HPDE6-E6E7 (cell line): ENCODE measurements at regions not wholly inside any gene's neighbourhood (a gene's known extent, or its start where the extent isn't known, plus 50 kb on each side); places are given as distances from the start of the nearest gene placed in this dataset.
A peak's percentile ranks its signal among the peaks of the same experiment; 100 is the strongest.

Experiments used
- DNase-seq: peaks from one replicate; pipeline ENCODE4 v3.0.0; 2011; ENCODE audit warnings: missing footprints; ENCODE audit errors: extremely low spot score

DNA sequence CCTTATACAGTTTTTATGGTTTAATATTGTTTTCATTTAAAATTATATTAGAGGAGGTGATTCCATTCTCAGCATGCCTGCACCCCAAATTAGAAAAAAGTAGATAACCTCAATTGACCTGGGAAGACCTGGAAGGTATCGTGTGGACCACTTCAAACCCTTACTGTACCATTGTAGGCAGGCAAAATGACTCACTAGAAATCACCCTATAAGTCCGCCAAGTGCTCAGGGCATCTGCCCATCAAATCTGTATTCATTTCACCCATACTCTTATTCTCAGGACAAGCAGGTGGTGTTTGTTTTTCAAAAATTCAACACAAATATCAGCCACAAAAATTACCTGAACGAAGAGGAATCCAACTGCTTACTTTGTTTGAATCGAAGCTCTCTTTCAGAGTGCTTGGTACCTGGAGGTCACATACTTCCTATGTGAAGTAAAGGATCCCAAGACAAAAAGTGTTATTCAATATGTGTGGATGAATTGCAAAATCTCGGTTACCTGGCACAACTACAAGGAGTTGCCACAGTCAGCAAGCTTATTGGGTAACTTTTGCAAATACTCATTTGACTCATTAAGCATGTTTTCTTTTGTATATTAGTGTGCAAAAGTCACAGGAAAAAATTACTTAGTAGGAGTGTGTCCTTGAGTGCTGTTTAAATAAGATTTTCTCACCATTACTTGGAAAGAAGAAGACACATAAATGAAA is 216.2 kb downstream of the ENC1 start:
- DNase-seq: peak; percentile 40

DNA sequence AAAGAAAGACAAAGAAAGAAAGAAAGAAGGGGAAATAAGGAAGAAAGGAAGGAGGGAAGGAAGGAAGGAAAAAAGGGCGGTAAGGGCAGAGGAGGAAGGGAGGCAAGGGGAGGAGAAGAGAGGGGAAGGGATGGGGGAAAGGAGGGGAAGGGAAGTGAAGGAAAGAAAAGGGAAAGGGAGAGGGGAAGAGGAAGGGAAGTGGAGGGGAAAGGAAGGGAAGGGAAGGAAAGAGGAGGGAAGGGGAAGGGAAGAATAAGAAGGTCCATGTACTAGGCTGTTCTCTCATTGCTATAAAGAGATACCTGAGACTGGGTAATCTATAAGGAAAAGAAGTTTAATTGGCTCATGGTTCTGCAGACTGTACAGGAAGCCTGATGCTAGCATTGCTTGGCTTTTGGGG is 217.1 kb downstream of the ENC1 start:
- DNase-seq: no peak

DNA sequence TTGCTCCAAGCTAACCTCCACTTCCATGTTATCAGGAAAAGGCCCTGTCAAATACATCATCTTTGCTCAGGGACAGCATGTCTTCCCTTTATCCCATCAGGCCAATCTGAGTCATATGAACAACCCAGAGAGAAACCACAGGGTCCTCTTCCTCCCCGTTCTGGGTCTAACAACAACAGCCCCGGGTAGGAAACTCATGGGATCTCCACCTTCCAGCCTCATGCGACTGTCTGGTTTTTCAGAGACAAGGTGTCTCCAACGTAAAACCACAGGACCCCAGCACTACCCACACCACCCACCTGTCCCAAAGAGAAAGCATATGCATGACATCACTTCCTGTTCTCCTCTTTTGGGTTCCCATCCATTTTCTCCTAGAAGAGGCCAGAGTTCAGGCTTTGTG is 217.9 kb downstream of the ENC1 start:
- no peak for DNase-seq

DNA sequence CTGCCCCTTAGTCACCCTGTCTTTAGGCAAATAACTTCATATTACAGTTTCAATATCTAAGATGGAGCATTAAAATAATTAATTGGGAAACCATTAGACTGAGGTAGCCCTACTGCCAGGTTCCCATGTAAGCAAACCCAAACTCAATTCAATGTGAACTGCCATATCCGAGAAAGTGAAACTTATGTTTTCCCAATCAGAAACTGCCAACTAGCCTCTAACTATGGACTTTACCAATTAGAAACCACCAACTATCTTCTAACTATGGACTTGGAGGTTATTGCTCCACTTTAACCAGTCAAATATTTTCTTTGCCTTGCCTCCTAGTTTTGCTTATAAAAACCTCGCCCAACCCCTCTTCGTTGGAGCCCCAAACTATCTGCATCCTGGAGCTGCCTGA is 218.5 kb downstream of the ENC1 start:
- DNase-seq: no peak

DNA sequence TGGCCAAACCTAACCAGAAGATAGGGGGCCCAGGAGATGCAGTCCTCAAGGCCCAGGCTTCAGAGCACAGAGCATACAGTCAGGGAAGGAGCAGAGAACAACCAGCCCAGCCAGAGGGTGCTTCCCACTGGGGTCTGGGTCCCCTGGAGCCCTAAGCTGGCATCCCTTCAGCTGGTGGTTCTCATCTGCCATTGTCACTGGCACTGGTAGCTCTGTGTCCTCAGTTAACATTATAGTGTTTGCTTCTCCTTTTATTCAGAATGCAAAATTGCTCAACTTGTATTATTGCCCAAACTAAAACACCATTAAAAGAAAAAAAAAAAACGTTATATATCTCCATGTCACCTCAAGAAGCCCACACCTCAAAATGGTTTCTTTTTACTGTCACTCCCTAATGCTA is 219.2 kb downstream of the ENC1 start:
- DNase-seq: no peak

DNA sequence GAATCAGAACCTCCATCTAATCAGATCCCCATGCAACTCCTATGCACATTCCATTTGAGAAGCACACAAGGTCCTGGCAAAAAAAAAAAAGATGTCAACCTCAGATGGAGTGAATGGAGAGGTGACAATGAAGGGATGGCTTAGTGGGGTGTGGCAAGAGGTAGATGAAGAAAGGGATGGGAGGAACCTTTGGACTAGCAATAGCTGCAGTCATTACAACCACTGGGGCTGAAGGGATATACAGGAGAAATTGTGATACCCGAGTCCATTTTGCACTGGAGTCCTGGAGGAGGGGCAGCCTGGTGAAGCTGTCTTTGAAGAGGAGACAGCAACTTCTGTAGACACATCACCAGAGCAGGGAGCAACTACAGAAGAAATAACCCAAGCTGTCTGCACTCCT is 219.6 kb downstream of the ENC1 start:
- no peak for DNase-seq

DNA sequence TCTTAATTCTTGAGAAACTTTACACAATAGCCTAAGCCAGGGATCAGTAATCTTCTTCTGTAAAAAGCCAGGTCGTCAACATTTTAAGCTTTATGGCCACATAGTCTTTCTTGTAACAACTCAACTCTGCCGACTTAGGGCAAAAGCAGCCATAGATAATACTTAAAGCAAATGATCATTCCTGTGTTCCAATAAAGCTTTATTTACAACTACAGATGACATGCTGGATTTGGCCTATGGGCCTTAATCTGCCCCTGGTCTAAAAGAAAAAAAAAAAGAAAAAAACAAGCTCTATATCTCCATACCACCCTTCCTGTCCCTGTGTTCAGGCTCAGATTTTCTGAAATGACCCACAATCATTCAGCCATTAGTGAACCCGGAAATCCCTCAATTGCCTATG is 220.3 kb downstream of the ENC1 start:
- no peak for DNase-seq

DNA sequence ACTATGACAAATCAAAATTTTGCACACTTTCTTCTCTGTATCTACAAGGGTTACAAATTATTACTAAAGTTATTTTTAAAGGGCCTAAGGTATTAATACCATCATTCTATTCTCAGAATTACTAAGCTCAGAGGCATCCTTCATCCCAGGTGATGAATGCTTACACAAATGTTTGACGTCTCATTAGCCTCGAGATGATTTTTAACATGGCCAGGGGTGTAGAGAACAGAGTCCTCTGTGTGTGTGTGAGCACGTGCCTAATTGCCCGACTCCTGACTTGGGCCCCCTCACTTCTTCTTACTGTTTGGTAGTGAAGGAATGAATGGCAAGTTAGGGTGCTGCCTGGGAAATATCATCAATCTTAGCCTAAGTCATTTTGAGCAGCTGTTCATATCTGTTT is 221.1 kb downstream of the ENC1 start:
- no peak for DNase-seq

DNA sequence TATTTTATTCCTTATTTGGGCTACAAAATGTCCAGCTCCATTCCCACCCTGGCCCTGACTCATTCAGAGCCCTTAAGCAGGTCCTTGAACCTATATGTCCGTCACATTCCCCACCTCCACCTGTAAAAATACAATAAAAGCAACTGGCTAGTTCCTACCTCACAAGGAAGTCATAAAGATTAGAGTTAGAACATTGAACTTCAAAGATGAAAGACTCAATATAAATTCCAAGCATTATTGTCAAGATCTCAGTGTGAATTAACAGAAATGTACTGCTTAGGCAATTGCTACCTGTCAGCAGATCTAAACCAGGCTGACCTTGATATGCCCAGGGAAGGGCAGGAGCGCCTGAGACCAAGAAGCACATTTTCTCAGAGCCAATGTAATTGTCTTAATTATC is 221.8 kb downstream of the ENC1 start:
- DNase-seq: no peak

DNA sequence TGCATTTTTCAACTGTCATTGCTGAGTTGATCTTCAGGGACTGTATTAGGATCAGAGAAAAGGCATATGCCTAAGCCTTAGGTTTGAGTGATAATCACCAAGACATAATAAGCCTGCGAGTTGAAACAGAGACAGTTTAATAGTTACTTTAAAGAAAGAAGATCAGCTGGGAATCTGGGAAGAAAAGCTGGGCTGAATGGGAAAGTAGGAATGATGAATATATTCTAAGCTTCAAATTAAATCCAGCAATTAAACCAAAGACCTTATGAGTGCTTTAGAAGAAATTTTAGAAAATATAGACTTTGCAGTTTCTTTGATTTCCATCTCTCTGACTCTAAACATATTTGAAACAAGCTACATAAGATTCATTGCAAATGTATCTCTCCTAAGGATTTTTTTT is 222.3 kb downstream of the ENC1 start:
- no peak for DNase-seq

DNA sequence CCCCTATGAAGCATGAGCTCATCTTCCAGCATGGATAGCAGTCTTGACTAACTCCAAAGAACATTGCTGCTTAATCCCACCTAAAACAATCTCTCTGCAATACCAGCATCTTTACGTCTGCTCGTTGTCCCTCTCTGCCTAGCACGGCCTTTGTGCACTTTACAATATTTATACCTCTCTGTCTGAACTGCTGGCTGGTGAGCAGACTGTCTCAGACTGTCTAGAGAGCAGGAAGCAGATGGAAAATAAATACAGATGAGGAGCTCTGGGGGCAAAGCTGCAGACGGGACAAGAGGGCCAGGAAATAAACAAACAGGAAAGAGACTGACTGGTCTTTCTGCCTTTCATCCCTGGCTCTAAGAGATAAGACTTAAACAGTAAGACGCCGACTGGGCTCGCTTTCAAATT is 224.8 kb downstream of the ENC1 start:
- no peak for DNase-seq

DNA sequence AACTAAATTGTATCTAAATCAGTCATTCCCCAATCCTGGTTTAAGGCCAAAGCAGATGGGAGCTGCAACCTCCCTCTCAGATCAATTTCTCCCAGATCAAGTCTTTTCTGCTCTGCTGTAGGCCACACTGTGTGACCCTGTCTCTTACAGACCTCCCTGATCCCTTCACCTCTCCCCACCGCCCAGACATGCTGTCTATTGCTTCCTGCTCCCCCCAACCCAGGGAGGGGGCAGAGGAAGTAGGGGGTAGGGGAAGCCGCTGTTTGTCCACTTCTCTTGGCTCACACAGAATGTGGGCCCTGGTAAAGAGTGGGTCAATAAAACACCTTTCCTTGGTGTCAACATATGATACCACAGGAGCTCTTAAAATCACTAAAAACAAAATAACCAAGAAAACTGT is 226.3 kb downstream of the ENC1 start:
- no peak for DNase-seq

DNA sequence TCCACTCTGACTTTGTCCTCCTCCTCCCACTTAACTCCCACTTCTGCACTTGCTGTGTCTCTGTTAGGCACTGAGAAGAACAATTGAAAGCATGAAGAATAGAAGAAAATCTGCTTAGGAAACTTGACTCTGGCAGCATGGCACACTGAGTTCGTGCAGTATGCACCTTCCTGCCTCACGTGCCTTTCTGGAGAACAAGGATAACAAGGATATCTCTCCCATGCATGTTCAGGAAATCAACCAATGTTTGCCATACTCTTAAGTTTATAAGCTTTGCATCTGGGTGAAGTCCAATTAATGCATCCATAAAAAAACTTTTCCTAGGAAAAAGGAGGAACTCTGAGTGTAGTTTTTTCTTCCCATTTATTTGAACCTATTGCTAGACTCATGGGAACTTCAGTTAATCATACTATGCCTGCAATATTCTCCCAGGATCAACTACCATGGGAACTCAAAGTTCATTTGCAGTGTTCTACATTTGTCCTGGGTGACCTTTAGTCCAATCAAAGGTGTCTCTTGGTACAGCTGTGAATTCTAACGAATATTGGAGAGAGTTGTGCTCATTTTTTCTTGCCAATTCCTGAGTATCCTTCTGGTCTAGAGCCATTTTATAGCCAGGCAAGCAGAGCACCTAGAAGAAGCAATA is 227.0 kb downstream of the ENC1 start:
- no peak for DNase-seq

DNA sequence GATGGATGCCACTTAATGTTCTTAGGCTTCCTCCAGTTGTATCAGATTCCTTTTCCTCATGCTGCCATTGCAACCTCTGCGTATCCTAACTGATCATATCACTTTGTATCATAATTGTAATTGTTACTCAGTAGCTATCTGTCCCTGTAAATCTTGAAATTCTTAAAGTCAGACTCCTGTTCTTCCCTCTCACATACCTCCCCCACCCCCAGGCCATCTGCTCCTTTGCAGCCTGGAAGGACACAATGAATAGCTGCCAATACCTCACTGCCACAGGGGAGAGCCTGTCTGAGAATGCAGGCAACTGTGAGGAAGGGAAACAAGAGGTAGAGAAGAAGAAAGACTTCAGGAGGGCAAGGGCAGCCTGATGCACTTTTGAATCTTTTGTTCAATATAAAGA is 228.5 kb downstream of the ENC1 start:
- DNase-seq: no peak

DNA sequence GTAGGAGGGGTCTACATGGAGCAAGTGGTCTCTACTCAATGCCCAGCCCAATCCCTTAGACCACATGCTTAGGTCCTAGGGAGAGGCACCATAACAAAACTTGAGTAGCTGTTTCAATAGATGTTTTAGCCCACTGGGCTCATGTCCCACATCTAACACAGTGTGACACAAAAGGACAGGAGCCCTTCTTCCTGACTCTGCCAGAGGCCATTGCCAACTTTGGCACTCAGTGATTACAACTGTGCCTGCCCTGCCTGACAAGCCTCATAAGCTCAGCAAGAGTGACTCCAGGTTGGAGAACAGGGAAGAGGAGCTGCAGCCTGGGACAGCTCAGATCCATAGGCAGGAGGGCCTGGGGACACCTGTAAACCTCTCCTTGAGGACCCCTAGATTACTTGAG is 230.8 kb downstream of the ENC1 start:
- DNase-seq: no peak

DNA sequence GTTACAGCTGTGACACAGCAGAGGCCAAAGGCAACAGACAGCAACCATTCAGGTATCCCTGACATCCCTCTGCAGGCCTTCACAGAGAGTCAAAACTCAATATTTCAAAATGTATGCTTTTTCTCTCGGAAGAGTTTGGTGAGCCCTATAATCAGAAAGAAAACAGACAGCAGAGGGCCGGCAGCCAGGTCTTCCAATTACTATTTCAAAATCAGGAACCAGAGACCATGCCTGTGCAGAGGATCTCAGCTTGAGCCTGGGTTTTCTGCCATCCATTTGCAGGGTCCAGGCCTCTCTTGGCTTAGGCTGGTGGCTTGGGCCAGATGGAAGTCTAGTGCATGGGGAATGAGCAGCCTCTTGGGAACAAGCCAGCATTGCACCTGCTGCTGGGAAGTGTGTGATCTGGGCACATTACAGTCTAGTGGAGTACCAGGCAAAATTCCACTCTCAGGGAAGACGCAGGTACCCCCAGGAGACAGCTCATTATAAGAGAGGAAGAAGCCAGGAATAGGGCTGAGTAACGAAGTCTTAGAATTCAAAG is 231.3 kb downstream of the ENC1 start:
- DNase-seq: no peak

DNA sequence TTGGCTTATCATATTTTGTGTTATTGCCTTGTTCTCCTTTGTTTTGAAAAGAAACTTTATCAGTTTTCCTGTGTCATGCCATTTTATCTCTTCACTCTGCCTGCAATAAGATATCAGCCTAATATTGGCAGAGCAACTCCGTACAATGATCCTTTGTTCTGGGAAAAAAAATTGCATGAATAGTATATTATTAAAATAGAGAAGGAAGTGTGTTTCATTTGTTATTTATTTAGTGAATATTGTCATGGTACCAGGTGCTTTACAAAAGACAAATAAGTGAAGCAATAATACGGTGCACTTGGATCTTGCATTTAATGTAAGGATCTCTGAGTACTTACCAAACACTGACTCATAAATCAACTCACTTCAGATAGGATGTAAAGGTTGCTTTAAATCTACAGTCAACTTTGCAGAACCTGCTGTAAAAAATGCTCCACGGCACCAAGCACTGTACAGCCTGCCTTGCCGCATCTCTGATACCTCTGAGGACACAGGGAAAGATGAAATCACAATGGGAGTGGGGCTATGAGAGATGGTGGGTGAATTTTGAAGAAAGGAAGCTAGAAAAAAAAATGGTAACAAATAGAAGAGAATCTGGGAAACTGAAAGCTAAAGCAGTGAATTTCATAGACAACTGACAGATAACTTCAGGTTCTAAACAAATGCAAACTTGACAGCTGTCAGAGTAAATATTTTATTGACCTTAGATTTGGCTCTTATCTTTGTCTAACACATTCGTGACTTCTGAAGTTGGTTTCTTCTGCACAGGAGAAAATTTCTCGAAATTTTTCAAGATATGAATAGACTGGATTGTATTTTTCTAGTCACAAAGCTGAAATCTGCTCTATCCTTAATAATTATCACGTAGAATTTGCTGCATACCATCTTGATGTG is 232.1 kb downstream of the ENC1 start:
- no peak for DNase-seq

DNA sequence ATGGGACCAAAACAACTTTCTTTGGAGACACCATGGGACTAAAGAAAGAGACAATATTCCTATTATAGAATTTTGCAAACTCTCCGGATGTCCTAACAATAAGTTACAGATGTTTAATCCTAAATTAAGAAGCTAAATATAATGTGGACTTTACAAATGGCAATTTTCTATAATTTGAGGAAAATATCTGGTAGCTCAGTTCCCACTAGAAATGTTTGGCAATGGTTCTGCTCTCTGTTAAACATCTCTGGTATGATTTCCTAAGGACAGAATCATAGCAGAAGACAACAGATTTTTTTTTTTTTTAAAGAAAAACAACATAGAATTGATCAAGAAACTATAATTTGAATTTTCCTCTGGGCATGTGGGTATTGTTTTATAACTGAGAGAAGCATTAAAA is 232.8 kb downstream of the ENC1 start:
- no peak for DNase-seq

DNA sequence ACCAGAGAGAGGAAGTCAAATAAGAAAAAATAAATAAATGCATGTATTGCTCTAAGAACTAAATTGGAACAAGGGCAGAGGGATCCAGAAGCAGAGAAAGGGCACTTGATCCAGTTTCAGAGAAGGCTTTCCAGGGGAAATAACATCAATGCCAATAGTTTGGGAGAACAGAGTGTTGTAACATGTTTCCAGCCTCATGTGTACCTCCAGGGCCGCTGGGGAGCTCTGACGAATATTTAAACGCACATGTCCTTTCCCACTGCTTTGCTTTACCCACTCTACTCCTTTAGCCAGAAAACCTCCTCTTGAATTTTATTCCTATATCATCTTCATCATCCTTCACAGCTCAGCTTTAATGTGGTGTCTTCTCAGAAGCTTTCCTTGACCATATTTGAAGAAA is 233.7 kb downstream of the ENC1 start:
- DNase-seq: no peak

DNA sequence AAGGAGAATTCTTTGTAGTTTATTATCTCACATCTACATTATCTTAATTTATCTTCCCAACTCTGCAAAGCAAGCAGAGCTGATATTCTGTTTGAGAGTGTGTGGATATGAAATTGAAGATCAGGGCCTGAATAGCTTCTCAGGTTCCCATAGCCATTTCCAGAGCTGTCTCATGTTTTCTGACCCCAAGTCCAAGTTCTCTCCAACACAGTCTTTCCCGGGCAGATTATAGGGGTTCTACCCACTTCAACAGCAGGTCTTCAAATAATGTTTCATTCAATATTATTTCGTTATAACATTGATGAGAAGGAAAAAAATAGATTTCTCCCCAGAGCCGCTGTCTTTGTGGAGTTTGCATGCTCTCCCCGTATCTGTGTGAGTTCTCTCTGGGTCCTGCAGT is 234.9 kb downstream of the ENC1 start:
- DNase-seq: no peak

DNA sequence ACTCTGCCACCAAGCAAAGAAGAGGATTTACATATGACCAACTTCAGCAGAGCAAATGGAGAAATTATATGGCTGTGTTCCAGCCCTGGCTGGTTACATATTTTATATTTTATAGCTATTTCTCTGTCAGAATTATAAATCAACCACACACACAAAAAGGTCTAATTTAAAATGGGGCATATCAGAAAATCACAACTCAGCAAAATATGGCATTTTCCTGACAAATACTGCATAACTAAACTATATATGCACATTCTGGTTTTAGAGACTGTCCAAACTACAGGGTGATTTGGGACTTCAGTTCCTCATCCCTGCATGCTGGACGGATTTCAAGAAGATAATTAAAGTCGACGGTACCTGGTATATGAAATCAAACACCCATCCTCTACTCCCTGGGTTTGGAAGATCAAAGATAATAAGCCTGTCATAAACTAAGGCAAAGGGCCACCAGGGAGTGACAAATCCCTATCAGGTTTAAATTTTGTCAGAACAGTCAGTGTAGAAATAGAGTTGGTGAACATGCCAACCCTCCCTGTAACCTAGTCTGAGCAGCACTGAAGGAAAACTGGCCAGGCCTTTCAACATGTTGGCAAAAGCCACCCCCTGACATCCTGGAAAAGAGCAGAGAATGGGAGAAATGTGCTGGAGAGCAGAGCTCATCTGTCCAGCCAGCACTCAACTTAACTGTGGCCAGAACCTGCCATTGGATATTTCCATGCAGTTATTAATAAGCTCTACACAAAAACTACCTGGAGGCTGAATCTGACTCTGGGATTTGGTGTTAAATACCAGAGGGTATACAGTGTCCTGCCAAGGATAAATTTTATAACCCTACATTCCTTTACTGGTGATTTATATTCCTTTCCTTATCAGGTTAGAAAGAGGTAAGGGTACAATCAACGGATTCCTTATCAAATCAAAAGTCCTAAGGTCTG is 235.7 kb downstream of the ENC1 start:
- DNase-seq: no peak

DNA sequence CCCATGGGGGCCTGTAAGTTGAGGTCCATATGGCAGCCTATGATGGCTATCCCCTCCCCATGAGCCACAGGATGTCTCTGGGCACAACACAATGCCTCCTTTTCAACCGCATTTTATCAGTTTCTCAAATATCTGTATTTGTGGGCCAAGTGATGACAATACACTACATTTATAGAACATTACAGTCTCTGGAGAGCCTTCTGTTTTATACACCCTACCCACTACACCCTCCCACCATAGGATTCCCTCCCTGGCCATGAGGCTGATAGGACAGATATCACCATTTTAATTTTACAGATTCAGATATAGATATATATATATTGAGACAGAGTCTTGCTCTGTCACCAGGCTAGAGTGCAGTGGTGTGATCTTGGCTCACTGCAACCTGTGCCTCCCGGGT is 236.8 kb downstream of the ENC1 start:
- DNase-seq: no peak
